ENCODE measurements at regions not wholly inside any gene's neighbourhood (a gene's known extent, or its start where the extent isn't known, plus 50 kb on each side); places are given as distances from the start of the nearest gene placed in this dataset.
"Not testable (repeated sequence)": the region's sequence is repeated elsewhere in the genome, so short reads cannot be mapped to it uniquely, and the experiment has no call there.

GRCh38 chr14:84435820-84436324, 1094.1 kb upstream of the FLRT2 start:
- DNase-seq, result no peak

- no peak for DNase-seq
Observed at GRCh38 chr14:84436528-84436927, 1093.4 kb upstream of the FLRT2 start.

GRCh38 chr14:84442521-84442920, 1087.4 kb upstream of the FLRT2 start:
- DNase-seq, result no peak

- DNase-seq, result no peak
Observed at GRCh38 chr14:84445486-84445885, 1084.5 kb upstream of the FLRT2 start.

- DNase-seq, result no peak
Observed at GRCh38 chr14:84446250-84446649, 1083.7 kb upstream of the FLRT2 start.

- DNase-seq, result no peak
Observed at GRCh38 chr14:84453307-84453950, 1076.5 kb upstream of the FLRT2 start.

- DNase-seq, result no peak
Observed at GRCh38 chr14:84454114-84454513, 1075.8 kb upstream of the FLRT2 start.

- DNase-seq, result no peak
Observed at GRCh38 chr14:84456946-84457345, 1073.0 kb upstream of the FLRT2 start.

GRCh38 chr14:84458881-84459280, 1071.1 kb upstream of the FLRT2 start:
- DNase-seq, result no peak

GRCh38 chr14:84465880-84466279, 1064.1 kb upstream of the FLRT2 start:
- no peak for DNase-seq

GRCh38 chr14:84468153-84468552, 1061.8 kb upstream of the FLRT2 start:
- no peak for DNase-seq

- DNase-seq, result no peak
Observed at GRCh38 chr14:84477996-84478395, 1051.9 kb upstream of the FLRT2 start.

- no peak for DNase-seq
Observed at GRCh38 chr14:84482256-84483071, 1047.5 kb upstream of the FLRT2 start.

- DNase-seq, result no peak
Observed at GRCh38 chr14:84483072-84483420, 1046.9 kb upstream of the FLRT2 start.

GRCh38 chr14:84484243-84484642, 1045.7 kb upstream of the FLRT2 start:
- DNase-seq, result not testable (repeated sequence)

- DNase-seq, result no peak
Observed at GRCh38 chr14:84485036-84485435, 1044.9 kb upstream of the FLRT2 start.

GRCh38 chr14:84490081-84490480, 1039.9 kb upstream of the FLRT2 start:
- DNase-seq, result no peak

- no peak for DNase-seq
Observed at GRCh38 chr14:84492685-84493084, 1037.3 kb upstream of the FLRT2 start.

- DNase-seq, result no peak
Observed at GRCh38 chr14:84493779-84494178, 1036.2 kb upstream of the FLRT2 start.

- no peak for DNase-seq
Observed at GRCh38 chr14:84496677-84497076, 1033.3 kb upstream of the FLRT2 start.

GRCh38 chr14:84512823-84513222, 1017.1 kb upstream of the FLRT2 start:
- DNase-seq, result not testable (repeated sequence)

GRCh38 chr14:84519836-84520235, 1010.1 kb upstream of the FLRT2 start:
- no peak for DNase-seq

GRCh38 chr14:84520711-84521338, 1009.1 kb upstream of the FLRT2 start:
- DNase-seq, result no peak

GRCh38 chr14:84523746-84524145, 1006.2 kb upstream of the FLRT2 start:
- DNase-seq, result no peak
